ENCODE measurements at regions not wholly inside any gene's neighbourhood (a gene's known extent, or its start where the extent isn't known, plus 50 kb on each side); places are given as distances from the start of the nearest gene placed in this dataset.

DNA sequence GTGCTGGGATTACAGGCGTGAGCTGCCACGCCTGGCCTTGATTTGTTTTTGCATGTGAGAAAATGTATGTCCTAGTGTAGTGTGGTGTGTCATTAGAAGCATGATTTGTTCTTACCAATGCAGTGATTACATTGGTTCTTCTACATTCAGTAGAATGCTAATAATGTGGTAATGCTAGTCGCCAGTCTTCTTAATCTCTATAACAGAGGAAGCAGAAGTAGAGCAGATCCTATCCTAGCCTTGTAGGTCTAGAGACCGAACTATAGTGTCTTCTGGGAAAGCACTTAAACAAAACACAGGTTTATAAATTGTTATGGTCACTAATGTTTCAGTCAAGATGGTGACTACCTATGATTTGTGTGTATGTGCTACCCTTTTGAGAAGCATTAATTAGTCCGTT is 197.5 kb upstream of the DMRT1 start:
- TF ChIP-seq, protein P1, sequence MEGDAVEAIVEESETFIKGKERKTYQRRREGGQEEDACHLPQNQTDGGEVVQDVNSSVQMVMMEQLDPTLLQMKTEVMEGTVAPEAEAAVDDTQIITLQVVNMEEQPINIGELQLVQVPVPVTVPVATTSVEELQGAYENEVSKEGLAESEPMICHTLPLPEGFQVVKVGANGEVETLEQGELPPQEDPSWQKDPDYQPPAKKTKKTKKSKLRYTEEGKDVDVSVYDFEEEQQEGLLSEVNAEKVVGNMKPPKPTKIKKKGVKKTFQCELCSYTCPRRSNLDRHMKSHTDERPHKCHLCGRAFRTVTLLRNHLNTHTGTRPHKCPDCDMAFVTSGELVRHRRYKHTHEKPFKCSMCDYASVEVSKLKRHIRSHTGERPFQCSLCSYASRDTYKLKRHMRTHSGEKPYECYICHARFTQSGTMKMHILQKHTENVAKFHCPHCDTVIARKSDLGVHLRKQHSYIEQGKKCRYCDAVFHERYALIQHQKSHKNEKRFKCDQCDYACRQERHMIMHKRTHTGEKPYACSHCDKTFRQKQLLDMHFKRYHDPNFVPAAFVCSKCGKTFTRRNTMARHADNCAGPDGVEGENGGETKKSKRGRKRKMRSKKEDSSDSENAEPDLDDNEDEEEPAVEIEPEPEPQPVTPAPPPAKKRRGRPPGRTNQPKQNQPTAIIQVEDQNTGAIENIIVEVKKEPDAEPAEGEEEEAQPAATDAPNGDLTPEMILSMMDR (IDR thresholded peaks at IDR 0.05): no peak
- no peak for TF ChIP-seq POLR2A (IDR thresholded peaks at IDR 0.05)

Data from heart left ventricle (tissue), 13 donors.